CD4-positive, alpha-beta memory T cell (primary cell): ENCODE measurements at regions not wholly inside any gene's neighbourhood (a gene's known extent, or its start where the extent isn't known, plus 50 kb on each side); places are given as distances from the start of the nearest gene placed in this dataset.

ENCODE experiments used
- CTCF ChIA-PET: fragments of 350-600 bp; sonication (Branson Sonifier 250); formaldehyde crosslinking; loops from one replicate; lab custom pipeline; 2021; ENCODE audit warnings: inconsistent platforms; ENCODE audit not compliant: partially characterized antibody; lab: Charles Lee
- POLR2A ChIA-PET: fragments of 350-600 bp; sonication (Branson Sonifier 250); formaldehyde crosslinking; loops from one replicate; lab custom pipeline; 2021; ENCODE audit not compliant: partially characterized antibody; lab: Charles Lee
- DNase-seq, 5 donors: peaks; one replicate each; pipeline versions ENCODE4 v3.0.0 to v3.0.0-alpha.2; 2020 to 2022; ENCODE audit warnings: mixed read lengths in 1 of 5
- H3K27ac ChIP-seq: one replicate; pipeline ENCODE4 v1.7.0; 2013; ENCODE audit warnings: low read depth, low read length
- H3K27me3 ChIP-seq: 2 replicates; pipeline ENCODE4 v1.7.0; 2013; ENCODE audit warnings: mild to moderate bottlenecking, low read length, moderate library complexity; ENCODE audit not compliant: insufficient read depth
- H3K36me3 ChIP-seq: 2 replicates; pipeline ENCODE4 v1.7.0; 2013; ENCODE audit warnings: mild to moderate bottlenecking, low read length, moderate library complexity; ENCODE audit not compliant: insufficient read depth
- H3K4me1 ChIP-seq: 2 replicates; pipeline ENCODE4 v1.7.0; 2013; ENCODE audit warnings: mild to moderate bottlenecking, low read length, moderate library complexity; ENCODE audit not compliant: insufficient read depth
- H3K4me3 ChIP-seq, 2 donors: one replicate each; pipeline ENCODE4 v1.7.0; 2013; ENCODE audit warnings: low read length in 2 of 2, mild to moderate bottlenecking in 1 of 2
- H3K9me3 ChIP-seq, 2 donors: one replicate each; pipeline ENCODE4 v1.7.0; 2013; ENCODE audit warnings: low read length in 2 of 2, control low read depth in 1 of 2; ENCODE audit not compliant: control insufficient read depth in 1 of 2
- H3K27ac Mint-ChIP-seq, 7 donors: one replicate each; pipeline ENCODE4 v1.8.0; 2020 to 2021; ENCODE audit warnings: mixed read lengths in 7 of 7, mild to moderate bottlenecking in 6 of 7, inconsistent platforms in 3 of 7, moderate library complexity in 3 of 7
- H3K27me3 Mint-ChIP-seq, 2 donors: one replicate each; pipeline ENCODE4 v1.8.0; 2020 to 2021; ENCODE audit warnings: mixed read lengths in 2 of 2
- H3K36me3 Mint-ChIP-seq, 2 donors: one replicate each; pipeline ENCODE4 v1.8.0; 2020 to 2021; ENCODE audit warnings: mixed read lengths in 2 of 2, inconsistent platforms in 1 of 2, mild to moderate bottlenecking in 1 of 2
- H3K4me1 Mint-ChIP-seq, 4 donors: one replicate each; pipeline ENCODE4 v1.8.0; 2020 to 2021; ENCODE audit warnings: mixed read lengths in 4 of 4, mild to moderate bottlenecking in 1 of 4
- H3K4me3 Mint-ChIP-seq, 8 donors: one replicate each; pipeline ENCODE4 v1.8.0; 2020 to 2021; ENCODE audit warnings: mixed read lengths in 8 of 8, mild to moderate bottlenecking in 7 of 8, moderate library complexity in 6 of 8, inconsistent platforms in 3 of 8
- H3K9me3 Mint-ChIP-seq, 8 donors: one replicate each; pipeline ENCODE4 v1.8.0; 2020 to 2021; ENCODE audit warnings: mixed read lengths in 8 of 8, mild to moderate bottlenecking in 5 of 8, inconsistent platforms in 3 of 8, moderate library complexity in 1 of 8
- intact Hi-C: fragments of 100-400 bp; cut with micrococcal nuclease; formaldehyde crosslinking; loops from one replicate; pipeline ENCODE4 v1.15.1; 2023

DNA sequence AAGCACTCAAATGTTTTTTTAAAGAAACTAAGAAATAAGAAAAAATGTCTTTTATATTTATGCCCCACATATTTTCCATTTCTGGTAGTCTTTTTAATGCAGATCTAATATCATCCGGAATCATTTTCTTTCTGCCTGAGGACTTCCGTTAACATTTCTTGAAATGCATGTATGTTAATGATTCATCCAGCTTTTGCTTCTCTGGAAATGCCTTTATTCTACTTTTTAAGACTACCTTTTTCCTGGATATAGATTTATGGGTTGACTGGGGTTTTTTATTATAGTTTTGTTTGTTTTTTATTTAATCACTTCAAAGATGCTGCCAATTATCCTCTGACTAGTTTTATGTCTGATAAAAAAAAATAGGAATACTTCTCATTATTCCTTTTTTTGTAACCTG, 57.1 kb upstream of the LDLRAD3 start:
- intact Hi-C loops: no loop called here
- Histone ChIP-seq H3K27ac (no peak overlapping the region), H3K4me3 (no peak overlapping the region), H3K27me3 (no peaks in the 10 kb centered on the region), H3K4me1 (no peaks in the 10 kb centered on the region), H3K36me3 (no peaks in the 10 kb centered on the region), H3K9me3 (no peaks in the 10 kb centered on the region)
- H3K4me1 Mint-ChIP-seq: no peaks in the 10 kb centered on the region
- no peak overlapping the region for H3K4me3 Mint-ChIP-seq
- ChIA-PET CTCF (no interaction called here), POLR2A (no interaction called here)
- H3K36me3 Mint-ChIP-seq: no peaks in the 10 kb centered on the region
- peaks cover 0 to 3% (median 0%) of the 10 kb centered on the region in 8 donors for H3K9me3 Mint-ChIP-seq
- no peak for DNase-seq
- no peak overlapping the region for H3K27ac Mint-ChIP-seq
- peaks cover 13 to 14% of the 10 kb centered on the region in 2 donors for H3K27me3 Mint-ChIP-seq

DNA sequence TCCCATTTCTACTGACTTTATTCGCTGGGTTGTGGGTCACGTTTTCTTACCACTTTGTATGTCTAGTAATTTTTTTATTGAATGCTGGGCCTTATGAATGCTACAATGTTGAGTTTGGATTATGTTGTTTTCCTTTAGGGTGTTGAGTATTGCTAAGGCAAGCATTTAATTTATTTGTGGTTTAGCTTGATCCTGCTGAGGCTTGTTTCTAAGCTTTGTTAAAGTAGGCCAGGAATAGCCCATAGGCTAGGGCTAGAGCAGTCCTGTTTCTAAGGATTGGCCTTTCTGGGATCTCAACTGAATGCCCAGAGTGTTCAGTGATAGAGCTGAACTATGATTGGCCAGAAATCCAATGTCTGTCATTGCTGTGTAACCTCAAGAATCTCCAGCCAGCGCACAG, 56.1 kb upstream of the LDLRAD3 start:
- Mint-ChIP-seq H3K36me3 (no peaks in the 10 kb centered on the region), H3K27me3 (peaks cover 14 to 15% of the 10 kb centered on the region in 2 donors), H3K27ac (no peak overlapping the region), H3K4me3 (no peak overlapping the region), H3K4me1 (no peaks in the 10 kb centered on the region), H3K9me3 (peaks cover 0 to 3% (median 0%) of the 10 kb centered on the region in 8 donors)
- ChIA-PET POLR2A (no interaction called here), CTCF (no interaction called here)
- no peaks in the 10 kb centered on the region for H3K9me3 ChIP-seq
- H3K4me3 ChIP-seq: no peak overlapping the region
- no peaks in the 10 kb centered on the region for H3K27me3 ChIP-seq
- DNase-seq: no peak
- no peak overlapping the region for H3K27ac ChIP-seq
- H3K4me1 ChIP-seq: no peaks in the 10 kb centered on the region
- H3K36me3 ChIP-seq: no peaks in the 10 kb centered on the region
- intact Hi-C loops: no loop called here

DNA sequence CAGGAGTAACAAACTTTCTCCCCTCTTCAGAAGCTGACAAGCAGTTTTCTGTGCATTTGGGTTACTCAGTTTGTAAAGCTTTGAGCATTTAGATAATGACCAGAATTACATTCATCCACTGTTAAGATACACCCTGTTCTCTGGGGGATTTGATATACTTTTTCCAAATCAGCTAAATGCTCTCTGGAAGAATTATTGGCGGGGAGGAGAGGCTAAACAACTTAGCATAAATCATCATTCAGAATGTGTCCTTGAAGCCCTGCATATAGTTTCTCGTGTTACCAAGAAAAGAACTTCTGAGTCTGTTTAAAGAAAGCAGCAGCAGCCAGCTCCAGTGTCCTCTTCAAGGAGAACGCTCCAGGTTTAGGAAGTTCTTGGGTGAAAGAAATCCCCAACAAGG, 54.9 kb upstream of the LDLRAD3 start:
- Mint-ChIP-seq H3K4me1 (no peaks in the 10 kb centered on the region), H3K27ac (no peak overlapping the region), H3K27me3 (peaks cover 11 to 15% of the 10 kb centered on the region in 2 donors), H3K4me3 (no peak overlapping the region), H3K9me3 (peaks cover 0 to 3% (median 0%) of the 10 kb centered on the region in 8 donors), H3K36me3 (no peaks in the 10 kb centered on the region)
- Histone ChIP-seq H3K36me3 (no peaks in the 10 kb centered on the region), H3K27me3 (no peaks in the 10 kb centered on the region), H3K4me1 (no peaks in the 10 kb centered on the region), H3K4me3 (no peak overlapping the region), H3K27ac (no peak overlapping the region), H3K9me3 (no peaks in the 10 kb centered on the region)
- intact Hi-C loops: no loop called here
- POLR2A ChIA-PET: no interaction called here
- CTCF ChIA-PET: no interaction called here
- no peak for DNase-seq

DNA sequence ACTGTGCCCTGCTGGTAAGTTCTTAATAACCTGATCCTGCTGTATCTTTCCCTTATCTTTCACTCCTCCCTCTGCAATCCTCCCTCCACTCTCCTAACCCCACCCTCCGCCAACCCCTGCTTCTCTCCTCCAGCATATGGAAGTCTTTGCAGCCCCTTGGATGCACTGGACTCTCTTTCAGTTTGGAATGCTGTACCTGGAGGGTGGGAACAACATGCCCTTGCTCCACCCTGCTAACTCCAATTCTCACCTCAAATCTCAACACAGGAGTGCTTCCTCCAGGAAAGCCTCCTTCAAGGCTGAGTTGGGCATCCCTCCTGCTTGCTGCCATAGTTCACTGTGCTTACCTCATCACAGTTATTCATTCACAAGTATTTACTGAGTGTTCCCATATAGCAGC, 52.8 kb upstream of the LDLRAD3 start:
- H3K9me3 ChIP-seq: no peaks in the 10 kb centered on the region
- no peak overlapping the region for H3K4me3 ChIP-seq
- Mint-ChIP-seq H3K4me1 (no peaks in the 10 kb centered on the region), H3K27ac (no peak overlapping the region), H3K4me3 (no peak overlapping the region), H3K36me3 (no peaks in the 10 kb centered on the region), H3K9me3 (peaks cover 0 to 7% (median 0%) of the 10 kb centered on the region in 8 donors), H3K27me3 (peaks cover 14% of the 10 kb centered on the region in 2 donors)
- POLR2A ChIA-PET: no interaction called here
- no peaks in the 10 kb centered on the region for H3K27me3 ChIP-seq
- no peak for DNase-seq
- intact Hi-C loops: no loop called here
- no peaks in the 10 kb centered on the region for H3K36me3 ChIP-seq
- H3K27ac ChIP-seq: no peak overlapping the region
- H3K4me1 ChIP-seq: no peaks in the 10 kb centered on the region
- CTCF ChIA-PET: no interaction called here

DNA sequence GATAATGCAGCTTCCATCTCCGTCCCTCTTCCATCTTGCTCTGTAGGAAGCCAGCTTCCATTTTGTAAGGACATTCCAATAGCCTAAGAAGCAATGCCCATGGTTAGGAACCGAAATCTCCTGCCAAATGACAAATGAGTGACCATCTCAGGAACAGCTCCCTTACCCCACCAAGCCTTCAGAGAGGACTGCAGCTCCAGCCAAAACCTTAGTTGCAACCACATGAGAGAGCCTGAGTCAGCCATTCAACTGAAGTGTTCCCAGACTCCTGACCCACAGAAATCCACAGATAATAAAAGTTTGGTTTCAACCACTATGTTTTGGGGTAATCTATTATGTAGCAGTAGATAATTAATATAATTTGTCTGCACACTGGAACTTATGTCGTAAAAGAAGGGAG, 51.7 kb upstream of the LDLRAD3 start:
- Histone ChIP-seq H3K4me3 (no peak overlapping the region), H3K36me3 (no peaks in the 10 kb centered on the region), H3K27me3 (no peaks in the 10 kb centered on the region), H3K4me1 (no peaks in the 10 kb centered on the region), H3K27ac (no peak overlapping the region), H3K9me3 (no peaks in the 10 kb centered on the region)
- Mint-ChIP-seq H3K36me3 (no peaks in the 10 kb centered on the region), H3K4me3 (no peak overlapping the region), H3K4me1 (no peaks in the 10 kb centered on the region), H3K27ac (no peak overlapping the region), H3K9me3 (peaks cover 0 to 7% (median 0%) of the 10 kb centered on the region in 8 donors), H3K27me3 (peaks cover 16 to 21% of the 10 kb centered on the region in 2 donors)
- intact Hi-C loops: no loop called here
- ChIA-PET POLR2A (no interaction called here), CTCF (no interaction called here)
- no peak for DNase-seq

DNA sequence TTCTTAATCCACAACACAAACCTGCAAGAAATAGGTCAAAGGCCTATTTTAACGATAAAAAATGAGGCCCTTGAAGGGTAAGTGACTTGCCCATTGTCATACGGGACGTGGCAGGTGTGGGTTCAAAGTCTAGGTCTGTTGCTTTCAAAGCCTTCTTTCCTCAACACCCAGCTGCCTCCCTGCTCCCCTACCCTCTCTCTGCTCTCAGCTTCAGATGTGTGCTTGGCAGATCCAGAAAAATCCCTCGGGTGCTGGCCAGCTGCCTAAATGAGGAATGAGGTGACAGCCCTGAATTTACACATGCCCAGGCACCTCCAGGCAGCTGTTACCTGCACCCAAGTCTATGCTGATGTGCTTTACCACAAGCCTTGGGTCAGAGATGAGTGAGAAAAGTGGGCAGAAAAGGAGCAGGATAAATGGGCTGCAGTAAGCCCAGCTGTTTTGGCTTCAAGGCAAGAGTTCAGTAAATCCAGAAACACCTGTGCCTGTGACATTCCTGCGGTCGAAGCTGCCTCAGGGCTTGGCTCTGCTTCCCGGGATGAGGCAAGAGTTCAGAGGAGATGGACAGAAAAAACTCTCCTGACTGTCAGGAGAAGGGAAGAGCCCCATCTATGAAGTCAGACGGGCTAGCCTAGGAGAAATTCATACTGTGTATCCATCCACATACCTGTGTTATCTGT, 49.9 kb upstream of the LDLRAD3 start:
- ChIA-PET CTCF (no interaction called here), POLR2A (no interaction called here)
- no peak overlapping the region for H3K4me3 ChIP-seq
- intact Hi-C loops: no loop called here
- no peaks in the 10 kb centered on the region for H3K27me3 ChIP-seq
- no peak overlapping the region for H3K27ac ChIP-seq
- H3K4me1 ChIP-seq: no peaks in the 10 kb centered on the region
- no peaks in the 10 kb centered on the region for H3K36me3 ChIP-seq
- DNase-seq: no peak
- peaks cover 18 to 19% of the 10 kb centered on the region in 2 donors for H3K27me3 Mint-ChIP-seq
- H3K4me1 Mint-ChIP-seq: no peaks in the 10 kb centered on the region
- H3K9me3 Mint-ChIP-seq: peaks cover 0 to 3% (median 0%) of the 10 kb centered on the region in 8 donors
- H3K9me3 ChIP-seq: no peaks in the 10 kb centered on the region
- no peak overlapping the region for H3K4me3 Mint-ChIP-seq
- H3K27ac Mint-ChIP-seq: no peak overlapping the region
- no peaks in the 10 kb centered on the region for H3K36me3 Mint-ChIP-seq
